Testis (tissue), 2 donors: ENCODE measurements at regions not wholly inside any gene's neighbourhood (a gene's known extent, or its start where the extent isn't known, plus 50 kb on each side); places are given as distances from the start of the nearest gene placed in this dataset.

ENCODE experiments used
- CTCF ChIP-seq, 3 experiments: fragments of 450-650 bp in 2 of 3; fragments of 200-600 bp in 1 of 3; sonication (generic) in 1 of 3; IDR thresholded peaks; one replicate each; pipeline ENCODE4 v1.5.1; 2016 to 2019; ENCODE audit warnings: antibody characterized with exemption in 3 of 3, mild to moderate bottlenecking in 2 of 3, moderate library complexity in 1 of 3
- POLR2A ChIP-seq: fragments of 450-650 bp; IDR thresholded peaks from one replicate; pipeline ENCODE4 v1.6.1; 2017; ENCODE audit warnings: antibody characterized with exemption, mild to moderate bottlenecking, moderate library complexity

- TF ChIP-seq CTCF (IDR thresholded peaks at IDR 0.05) (no peak), POLR2A (no peak)
Observed at GRCh38 chr6:112665114-112665513, 318.0 kb downstream of the RFPL4B start.
